ENCODE measurements at regions not wholly inside any gene's neighbourhood (a gene's known extent, or its start where the extent isn't known, plus 50 kb on each side); places are given as distances from the start of the nearest gene placed in this dataset.

DNA sequence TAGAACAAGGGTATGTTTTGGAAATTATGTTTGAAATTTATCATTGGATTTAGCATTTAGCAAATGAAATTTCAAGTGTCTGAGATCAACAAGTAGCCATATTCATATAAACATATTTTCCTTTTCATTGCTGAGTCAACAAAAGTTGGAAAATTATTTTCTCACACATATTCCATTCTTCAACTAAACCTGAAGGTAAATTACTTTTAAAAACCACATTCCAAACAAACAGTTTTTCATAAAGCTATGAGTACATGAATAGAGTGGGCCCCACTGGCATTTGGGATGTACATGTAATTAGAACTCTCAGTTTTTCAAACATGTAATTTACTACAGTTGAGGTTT is 178.3 kb upstream of the MKLN1 start:
- TF ChIP-seq, protein P1, sequence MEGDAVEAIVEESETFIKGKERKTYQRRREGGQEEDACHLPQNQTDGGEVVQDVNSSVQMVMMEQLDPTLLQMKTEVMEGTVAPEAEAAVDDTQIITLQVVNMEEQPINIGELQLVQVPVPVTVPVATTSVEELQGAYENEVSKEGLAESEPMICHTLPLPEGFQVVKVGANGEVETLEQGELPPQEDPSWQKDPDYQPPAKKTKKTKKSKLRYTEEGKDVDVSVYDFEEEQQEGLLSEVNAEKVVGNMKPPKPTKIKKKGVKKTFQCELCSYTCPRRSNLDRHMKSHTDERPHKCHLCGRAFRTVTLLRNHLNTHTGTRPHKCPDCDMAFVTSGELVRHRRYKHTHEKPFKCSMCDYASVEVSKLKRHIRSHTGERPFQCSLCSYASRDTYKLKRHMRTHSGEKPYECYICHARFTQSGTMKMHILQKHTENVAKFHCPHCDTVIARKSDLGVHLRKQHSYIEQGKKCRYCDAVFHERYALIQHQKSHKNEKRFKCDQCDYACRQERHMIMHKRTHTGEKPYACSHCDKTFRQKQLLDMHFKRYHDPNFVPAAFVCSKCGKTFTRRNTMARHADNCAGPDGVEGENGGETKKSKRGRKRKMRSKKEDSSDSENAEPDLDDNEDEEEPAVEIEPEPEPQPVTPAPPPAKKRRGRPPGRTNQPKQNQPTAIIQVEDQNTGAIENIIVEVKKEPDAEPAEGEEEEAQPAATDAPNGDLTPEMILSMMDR (IDR thresholded peaks at IDR 0.05) = no peak
- no peak for TF ChIP-seq EZH2 (IDR thresholded peaks at IDR 0.05; ENCODE audit: borderline replicate concordance, insufficient read depth, low read depth, low read length, poor library complexity, severe bottlenecking)

All from B cell (primary cell).